OCI-LY1 (cell line): ENCODE measurements at regions not wholly inside any gene's neighbourhood (a gene's known extent, or its start where the extent isn't known, plus 50 kb on each side); places are given as distances from the start of the nearest gene placed in this dataset.

ENCODE experiments used
- H2AFZ ChIP-seq: fragments of 200-600 bp; sonication (generic), shearing (Covaris generic); 2 replicates; pipeline ENCODE4 v1.6.0; 2014; ENCODE audit warnings: antibody characterized with exemption, mild to moderate bottlenecking, low read length
- H3F3A ChIP-seq: fragments of 200-600 bp; sonication (generic), shearing (Covaris generic); 2 replicates; pipeline ENCODE4 v1.6.0; 2014; ENCODE audit warnings: mild to moderate bottlenecking, antibody characterized with exemption, low read length, moderate library complexity; ENCODE audit not compliant: insufficient read depth
- H3K27ac ChIP-seq: fragments of 200-600 bp; sonication (generic); 2 replicates; pipeline ENCODE4 v1.5.1; 2014; ENCODE audit warnings: low read length, mixed run types, mild to moderate bottlenecking, low read depth; ENCODE audit not compliant: poor library complexity, severe bottlenecking
- H3K27me3 ChIP-seq: fragments of 200-600 bp; sonication (generic); 2 replicates; pipeline ENCODE4 v1.6.0; 2014; ENCODE audit warnings: antibody characterized with exemption, mild to moderate bottlenecking, low read length, moderate library complexity; ENCODE audit not compliant: insufficient read depth
- H3K36me3 ChIP-seq: fragments of 200-600 bp; sonication (generic); 2 replicates; pipeline ENCODE4 v1.6.1; 2014; ENCODE audit warnings: mild to moderate bottlenecking, antibody characterized with exemption, low read length, moderate library complexity, mixed read lengths; ENCODE audit not compliant: insufficient read depth
- H3K4me1 ChIP-seq: fragments of 200-600 bp; sonication (generic); 2 replicates; pipeline ENCODE4 v1.5.1; 2014; ENCODE audit warnings: mild to moderate bottlenecking, low read length, moderate library complexity; ENCODE audit not compliant: insufficient read depth, severe bottlenecking
- H3K4me2 ChIP-seq: fragments of 200-600 bp; sonication (generic), shearing (Covaris generic); 2 replicates; pipeline ENCODE4 v1.6.1; 2014; ENCODE audit warnings: low read length
- H3K4me3 ChIP-seq: fragments of 200-600 bp; sonication (generic); 2 replicates; pipeline ENCODE4 v1.5.1; 2014; ENCODE audit warnings: low read length, low read depth, mild to moderate bottlenecking, mixed read lengths; ENCODE audit not compliant: poor library complexity, severe bottlenecking
- H3K79me2 ChIP-seq: fragments of 200-600 bp; shearing (Covaris generic); 2 replicates; pipeline ENCODE4 v1.6.1; 2016; ENCODE audit warnings: mixed run types, low read length, mixed read lengths; ENCODE audit not compliant: insufficient read depth
- H3K9ac ChIP-seq: fragments of 200-600 bp; sonication (generic), shearing (Covaris generic); 2 replicates; pipeline ENCODE4 v1.6.1; 2014; ENCODE audit warnings: mild to moderate bottlenecking, low read length, mixed read lengths
- H3K9me2 ChIP-seq: fragments of 200-600 bp; sonication (generic), shearing (Covaris generic); 2 replicates; pipeline ENCODE4 v1.6.1; 2014; ENCODE audit warnings: low read depth, mild to moderate bottlenecking, low read length, mixed read lengths
- H3K9me3 ChIP-seq: fragments of 200-600 bp; shearing (Covaris generic); 2 replicates; pipeline ENCODE4 v1.6.1; 2014; ENCODE audit warnings: low read length, mixed read lengths
- H4K20me1 ChIP-seq: fragments of 200-600 bp; sonication (generic), shearing (Covaris generic); 2 replicates; pipeline ENCODE4 v1.6.0; 2016; ENCODE audit warnings: mild to moderate bottlenecking, low read length; ENCODE audit not compliant: insufficient read depth
- CTCF ChIP-seq: fragments of 200-600 bp; sonication (generic), shearing (Covaris generic); IDR thresholded peaks from 2 replicates; pipeline ENCODE4 v1.5.1; 2017; ENCODE audit warnings: mild to moderate bottlenecking, antibody characterized with exemption, low read length, moderate library complexity, mixed read lengths
- EZH2 ChIP-seq: fragments of 200-600 bp; sonication (generic), shearing (Covaris generic); IDR thresholded peaks from 2 replicates; pipeline ENCODE4 v1.8.0; 2017; ENCODE audit warnings: borderline replicate concordance, mixed run types, mild to moderate bottlenecking, antibody characterized with exemption, low read length, moderate library complexity, mixed read lengths

DNA sequence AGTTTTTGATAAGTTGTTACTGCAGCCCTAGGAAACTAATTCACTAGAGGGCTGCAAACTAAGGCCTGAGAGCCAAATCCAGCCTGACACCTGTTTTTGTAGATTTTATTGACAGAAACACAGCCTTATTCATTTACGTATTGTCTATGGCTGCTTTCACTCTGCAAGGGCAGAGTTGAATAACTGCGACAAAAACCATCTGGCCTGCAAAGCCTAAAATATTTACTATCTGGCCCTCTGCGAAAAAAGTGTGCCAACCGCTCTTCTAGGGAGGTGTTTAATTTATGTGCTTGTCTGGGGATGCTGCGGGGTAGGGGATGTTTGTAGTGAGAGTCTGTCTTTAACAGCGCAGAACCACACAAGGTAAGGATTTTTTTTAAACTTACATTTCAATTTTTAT, 165.0 kb upstream of the RBFOX1 start:
- no peak for TF ChIP-seq CTCF
- no peak for TF ChIP-seq EZH2
- H3F3A ChIP-seq = no peaks in the 10 kb centered on the region
- H3K4me2 ChIP-seq = no peak overlapping the region
- no peaks in the 10 kb centered on the region for H3K4me1 ChIP-seq
- H3K27me3 ChIP-seq = 0 out of 2 replicates have a peak, but pooled peaks cover 4% of the 10 kb centered on the region
- H3K9me3 ChIP-seq = no peaks in the 10 kb centered on the region
- no peaks in the 10 kb centered on the region for H3K9me2 ChIP-seq
- no peaks in the 10 kb centered on the region for H3K79me2 ChIP-seq
- H3K9ac ChIP-seq = no peak overlapping the region
- no peaks in the 10 kb centered on the region for H4K20me1 ChIP-seq
- H2AFZ ChIP-seq = no peak overlapping the region
- no peak overlapping the region for H3K4me3 ChIP-seq
- H3K27ac ChIP-seq = no peak overlapping the region
- H3K36me3 ChIP-seq = no peaks in the 10 kb centered on the region

GRCh38 chr16:7161891-7162290, 170.8 kb upstream of the RBFOX1 start:
- H3K9me3 ChIP-seq = no peaks in the 10 kb centered on the region
- no peaks in the 10 kb centered on the region for H3K36me3 ChIP-seq
- no peaks in the 10 kb centered on the region for H3K4me1 ChIP-seq
- no peak overlapping the region for H3K27ac ChIP-seq
- TF ChIP-seq EZH2 (no peak), CTCF (no peak)
- H3F3A ChIP-seq = no peaks in the 10 kb centered on the region
- no peak overlapping the region for H3K4me2 ChIP-seq
- no peak overlapping the region for H3K4me3 ChIP-seq
- no peaks in the 10 kb centered on the region for H3K79me2 ChIP-seq
- H3K9ac ChIP-seq = no peak overlapping the region
- H3K27me3 ChIP-seq = no peaks in the 10 kb centered on the region
- no peaks in the 10 kb centered on the region for H3K9me2 ChIP-seq
- no peaks in the 10 kb centered on the region for H4K20me1 ChIP-seq
- H2AFZ ChIP-seq = no peak overlapping the region

DNA sequence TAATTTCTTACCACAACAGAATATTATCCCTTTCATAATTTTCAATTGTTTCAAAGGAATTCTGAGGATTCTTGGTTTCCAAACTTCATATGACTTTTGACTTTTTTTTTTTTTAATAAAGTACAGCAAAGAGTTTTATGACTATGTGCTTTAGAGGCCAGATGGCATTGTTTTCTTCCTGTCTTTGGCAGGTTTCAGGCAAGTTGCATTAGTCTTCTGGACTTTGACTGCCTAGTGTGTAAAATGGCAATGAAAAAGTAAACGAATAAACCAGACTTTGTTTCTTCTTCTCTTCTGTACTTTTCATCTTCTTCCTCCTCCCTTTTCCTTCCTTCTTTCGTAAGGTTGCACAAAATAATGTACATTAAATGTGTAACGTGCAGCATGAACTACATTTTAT, 172.6 kb upstream of the RBFOX1 start:
- TF ChIP-seq EZH2 (no peak), CTCF (no peak)
- Histone ChIP-seq H3K9me3 (no peaks in the 10 kb centered on the region), H4K20me1 (no peaks in the 10 kb centered on the region), H3K9me2 (no peaks in the 10 kb centered on the region), H3K4me2 (no peak overlapping the region), H3K36me3 (no peaks in the 10 kb centered on the region), H3K27me3 (no peaks in the 10 kb centered on the region), H3K27ac (no peak overlapping the region), H3K4me1 (no peaks in the 10 kb centered on the region), H3K9ac (no peak overlapping the region), H3K4me3 (no peak overlapping the region), H3K79me2 (no peaks in the 10 kb centered on the region), H2AFZ (no peak overlapping the region), H3F3A (no peaks in the 10 kb centered on the region)
